Breast epithelium (tissue), 3 donors: ENCODE measurements at regions not wholly inside any gene's neighbourhood (a gene's known extent, or its start where the extent isn't known, plus 50 kb on each side); places are given as distances from the start of the nearest gene placed in this dataset.

ENCODE experiments used
- CTCF ChIP-seq, 3 donors: fragments of 450-650 bp; IDR thresholded peaks; one replicate each; pipeline ENCODE4 v1.5.1; 2016 to 2017; ENCODE audit warnings: antibody characterized with exemption in 3 of 3, mild to moderate bottlenecking in 3 of 3, moderate library complexity in 3 of 3
- POLR2A ChIP-seq: fragments of 450-650 bp; IDR thresholded peaks from one replicate; pipeline ENCODE4 v1.6.1; 2016; ENCODE audit warnings: antibody characterized with exemption, mild to moderate bottlenecking, moderate library complexity
- POLR2AphosphoS5 ChIP-seq, 3 donors: sonication (generic); formaldehyde crosslinking; IDR thresholded peaks; one replicate each; pipeline ENCODE4 v1.6.1; 2017; ENCODE audit warnings: antibody characterized with exemption in 3 of 3

GRCh38 chr7:136588216-136588615, 280.2 kb upstream of the CHRM2 start:
- TF ChIP-seq POLR2AphosphoS5 (IDR thresholded peaks at IDR 0.05) = no peak
- TF ChIP-seq CTCF (IDR thresholded peaks at IDR 0.05) = no peak
- no peak for TF ChIP-seq POLR2A
